ENCODE measurements at regions not wholly inside any gene's neighbourhood (a gene's known extent, or its start where the extent isn't known, plus 50 kb on each side); places are given as distances from the start of the nearest gene placed in this dataset.

DNA sequence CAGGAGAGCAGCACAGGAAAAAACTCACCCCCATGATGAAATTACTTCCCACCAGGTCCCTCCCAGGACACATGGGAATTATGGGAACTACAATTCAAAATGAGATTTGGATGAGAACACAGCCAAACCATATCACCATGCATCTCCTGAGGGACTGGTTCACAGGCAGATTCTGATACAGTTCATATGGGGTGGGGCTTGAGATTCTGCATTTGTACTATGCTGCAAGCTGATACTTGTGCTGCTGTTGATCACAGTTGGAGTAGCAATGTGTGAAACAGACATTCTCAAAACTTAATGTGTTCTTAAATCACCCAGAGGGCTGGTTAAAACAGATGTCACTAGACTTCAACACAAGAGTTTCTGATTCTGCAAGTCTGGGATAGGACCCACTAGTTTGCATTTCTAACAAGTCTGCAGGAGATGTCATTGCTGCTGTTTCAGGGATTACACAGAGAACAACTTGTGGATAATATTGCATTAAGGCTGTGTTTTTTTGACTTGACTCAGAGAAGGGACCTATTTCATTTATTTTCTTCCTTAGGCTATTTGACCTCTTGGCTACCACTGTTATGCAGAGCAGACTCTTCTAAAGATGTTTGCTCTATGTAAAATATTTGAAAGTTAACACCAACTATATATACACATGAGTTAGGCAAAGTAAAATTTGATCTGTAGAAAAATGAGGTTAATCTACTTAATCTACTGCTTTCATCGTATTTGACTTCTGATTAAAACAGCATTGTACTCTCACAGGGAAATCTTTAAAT lies 194.2 kb upstream of the CNTN3 start:
- no peak for TF ChIP-seq CTCF (IDR thresholded peaks at IDR 0.05; ENCODE audit: low read depth, low read length)
- DNase-seq (ENCODE audit: low read depth in 2 of 2), result no peak
- no peak overlapping the region for H3K4me3 ChIP-seq (replicated peaks in 1 of 2; ENCODE audit: low read depth in 2 of 2, low read length in 2 of 2)

- no peak for DNase-seq (ENCODE audit: low read depth in 2 of 2)
- TF ChIP-seq CTCF (IDR thresholded peaks at IDR 0.05; ENCODE audit: low read depth, low read length), result no peak
- no peak overlapping the region for H3K4me3 ChIP-seq (replicated peaks in 1 of 2; ENCODE audit: low read depth in 2 of 2, low read length in 2 of 2)
Measured at GRCh38 chr3:74801924-74802323, 187.5 kb upstream of the CNTN3 start.

DNA sequence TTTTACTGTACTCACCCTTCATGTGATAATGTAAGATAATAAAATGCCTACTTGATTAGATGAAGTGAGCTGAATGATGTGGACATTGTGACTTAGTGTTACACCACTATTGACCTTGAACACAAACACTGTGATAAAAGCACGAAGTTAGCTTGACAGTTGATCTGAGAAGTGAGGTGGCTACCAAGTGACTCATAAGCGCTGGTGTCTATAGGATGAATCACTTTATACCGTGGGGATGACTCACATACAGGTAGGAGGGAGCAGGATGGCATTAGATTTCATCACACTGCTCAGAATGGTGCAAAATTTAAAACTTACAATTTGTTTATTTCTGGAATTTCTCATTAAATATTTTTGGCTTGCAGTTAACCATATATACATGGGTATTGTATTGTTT lies 174.7 kb upstream of the CNTN3 start:
- peak in 1 of 2 donors; percentile 7 for DNase-seq (ENCODE audit: low read depth in 2 of 2)
- no peak overlapping the region for H3K4me3 ChIP-seq (replicated peaks in 1 of 2; ENCODE audit: low read depth in 2 of 2, low read length in 2 of 2)
- TF ChIP-seq CTCF (IDR thresholded peaks at IDR 0.05; ENCODE audit: low read depth, low read length), result no peak

DNA sequence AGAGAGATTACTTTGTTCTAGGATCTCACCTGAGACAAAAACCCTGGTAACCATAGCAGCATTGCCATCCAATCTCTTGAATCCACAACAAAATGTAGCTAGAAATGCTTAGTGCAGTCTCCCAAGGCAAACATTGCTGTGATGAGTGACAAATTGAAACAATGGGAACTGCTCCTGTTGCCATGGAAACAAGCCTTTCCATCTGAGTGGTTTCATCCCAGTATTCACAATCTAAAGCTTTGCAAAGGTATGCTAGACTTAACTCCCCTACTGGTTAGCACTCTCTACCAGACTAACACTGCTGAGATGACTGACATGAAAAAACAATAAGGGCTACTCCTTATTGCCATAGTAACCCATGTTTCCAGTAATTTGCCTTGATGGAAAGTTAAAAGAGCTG lies 172.6 kb upstream of the CNTN3 start:
- H3K4me3 ChIP-seq (replicated peaks in 1 of 2; ENCODE audit: low read depth in 2 of 2, low read length in 2 of 2), result no peak overlapping the region
- TF ChIP-seq CTCF (IDR thresholded peaks at IDR 0.05; ENCODE audit: low read depth, low read length), result no peak
- no peak for DNase-seq (ENCODE audit: low read depth in 2 of 2)

- no peak for TF ChIP-seq CTCF (IDR thresholded peaks at IDR 0.05; ENCODE audit: low read depth, low read length)
- DNase-seq (ENCODE audit: low read depth in 2 of 2), result no peak
- no peak overlapping the region for H3K4me3 ChIP-seq (replicated peaks in 1 of 2; ENCODE audit: low read depth in 2 of 2, low read length in 2 of 2)
Measured at GRCh38 chr3:74771401-74771800, 156.9 kb upstream of the CNTN3 start.

DNA sequence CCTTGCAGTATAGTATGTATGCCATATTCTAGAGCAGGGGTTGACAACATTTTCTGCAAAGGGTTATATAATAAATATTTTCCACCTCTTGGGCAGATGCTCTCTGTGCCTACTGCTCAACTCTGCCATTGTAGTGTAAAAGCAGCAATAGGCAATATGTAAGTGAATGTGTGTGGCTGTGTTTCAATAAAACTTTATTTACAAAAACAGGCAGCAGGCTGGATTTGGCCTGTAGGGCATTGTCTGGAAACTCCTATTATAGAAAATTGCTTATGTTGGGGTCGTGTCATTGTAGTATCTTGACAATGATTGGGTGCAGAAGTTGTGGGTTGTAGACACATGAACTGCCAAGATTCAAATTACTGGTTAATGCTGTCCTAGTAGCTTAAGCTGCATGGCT lies 153.6 kb upstream of the CNTN3 start:
- no peak for TF ChIP-seq CTCF (IDR thresholded peaks at IDR 0.05; ENCODE audit: low read depth, low read length)
- no peak for DNase-seq (ENCODE audit: low read depth in 2 of 2)

GRCh38 chr3:74766405-74766804 lies 151.9 kb upstream of the CNTN3 start:
- H3K4me3 ChIP-seq (replicated peaks in 1 of 2; ENCODE audit: low read depth in 2 of 2, low read length in 2 of 2), result no peak overlapping the region
- no peak for DNase-seq (ENCODE audit: low read depth in 2 of 2)
- TF ChIP-seq CTCF (IDR thresholded peaks at IDR 0.05; ENCODE audit: low read depth, low read length), result no peak

More for the DNA sequence above, 153.6 kb upstream of the CNTN3 start:
- no peak overlapping the region for H3K4me3 ChIP-seq (replicated peaks in 1 of 2; ENCODE audit: low read depth in 2 of 2, low read length in 2 of 2)
